GM12878 (cell line): ENCODE measurements at regions not wholly inside any gene's neighbourhood (a gene's known extent, or its start where the extent isn't known, plus 50 kb on each side); places are given as distances from the start of the nearest gene placed in this dataset.
"Not testable (repeated sequence)": the region's sequence is repeated elsewhere in the genome, so short reads cannot be mapped to it uniquely, and the experiment has no call there.

Source experiments
- ATAC-seq: fragments of 200-7000 bp; cut with Tn5 transposase; 3 replicates; pipeline ENCODE4 v1.9.1; 2020; ENCODE audit warnings: mild to moderate bottlenecking, moderate library complexity
- BruUV-seq: library from RNA; stranded (reverse); fragments of 400-500 nt; replicated peaks from 2 replicates; lab custom pipeline; 2021; lab: Mats Ljungman, UMichigan
- CTCF ChIA-PET: fragments of 300-600 bp; sonication (Branson Sonifier 250); formaldehyde crosslinking; extraction: SDS; loops from one replicate; lab custom pipeline; 2021; ENCODE audit warnings: inconsistent platforms; lab: Yijun Ruan, JAX
- POLR2A ChIA-PET: fragments of 350-600 bp; formaldehyde crosslinking; extraction: SDS; loops from one replicate; lab custom pipeline; 2021; ENCODE audit warnings: inconsistent platforms; lab: Charles Lee
- RAD21 ChIA-PET: fragments of 300-600 bp; sonication (Branson Sonifier 250); formaldehyde crosslinking; loops from one replicate; lab custom pipeline; 2023; ENCODE audit warnings: antibody characterized with exemption; ENCODE audit not compliant: unreplicated experiment; lab: Charles Lee
- SMC1A ChIA-PET: fragments of 300-600 bp; sonication (Branson Sonifier 250); formaldehyde crosslinking; loops from one replicate; lab custom pipeline; 2023; ENCODE audit not compliant: unreplicated experiment, uncharacterized antibody; lab: Charles Lee
- DNase-seq: peaks from one replicate; pipeline ENCODE4 v3.0.0-alpha.2; 2011; ENCODE audit warnings: low read depth, low spot score
- FAIRE-seq: peaks from 3 replicates; lab custom pipeline; 2011; peaks lifted over from hg19 to GRCh38; lab: Jason Lieb, UNC
- H2AFZ ChIP-seq: 2 replicates; pipeline ENCODE4 v1.6.0; 2011; ENCODE audit warnings: low read depth, low read length, control low read depth; ENCODE audit not compliant: control insufficient read depth
- H3K27ac ChIP-seq: 2 replicates; pipeline ENCODE4 v1.5.1; 2011; ENCODE audit warnings: control low read depth; ENCODE audit not compliant: control insufficient read depth, insufficient read depth
- H3K27me3 ChIP-seq, 2 experiments: replicated peaks in 1 of 2; 2 replicates each; pipeline versions ENCODE4 v1.6.0 to v1.6.1; 2011; ENCODE audit warnings: low read length in 1 of 2; ENCODE audit not compliant: control insufficient read depth in 2 of 2, insufficient read depth in 2 of 2
- H3K36me3 ChIP-seq, 2 experiments: 2 replicates each; pipeline ENCODE4 v1.5.1; 2011; ENCODE audit warnings: low read length in 1 of 2; ENCODE audit not compliant: control insufficient read depth in 2 of 2, insufficient read depth in 2 of 2
- H3K4me1 ChIP-seq: 2 replicates; pipeline ENCODE4 v1.6.1; 2011; ENCODE audit warnings: mild to moderate bottlenecking, low read length, moderate library complexity, mixed read lengths; ENCODE audit not compliant: control insufficient read depth, insufficient read depth
- H3K4me2 ChIP-seq: 2 replicates; pipeline ENCODE4 v1.6.0; 2011; ENCODE audit warnings: control low read depth; ENCODE audit not compliant: control insufficient read depth, insufficient read depth
- H3K4me3 ChIP-seq: fragments of 200-600 bp; sonication (generic); 2 replicates; pipeline ENCODE4 v1.5.1; 2016
- H3K79me2 ChIP-seq: 2 replicates; pipeline ENCODE4 v1.6.0; 2011; ENCODE audit warnings: low read length; ENCODE audit not compliant: control insufficient read depth, insufficient read depth
- H3K9ac ChIP-seq: 2 replicates; pipeline ENCODE4 v1.8.0; 2011; ENCODE audit warnings: low read length, control low read depth, mixed read lengths; ENCODE audit not compliant: control insufficient read depth, insufficient read depth
- H3K9me3 ChIP-seq: replicated peaks from 3 replicates; pipeline ENCODE4 v1.5.1; 2011; ENCODE audit warnings: mild to moderate bottlenecking, low read length; ENCODE audit not compliant: control insufficient read depth, insufficient read depth
- H4K20me1 ChIP-seq: 2 replicates; pipeline ENCODE4 v1.6.0; 2011; ENCODE audit not compliant: control insufficient read depth, insufficient read depth
- BCLAF1 ChIP-seq: fragments of 450-650 bp; IDR thresholded peaks from 2 replicates; pipeline ENCODE4 v1.6.1; 2017; ENCODE audit warnings: antibody characterized with exemption, mild to moderate bottlenecking, moderate library complexity
- EP300 ChIP-seq, 2 experiments: fragments of 150-350 bp in 1 of 2; IDR thresholded peaks; 2 replicates each; pipeline ENCODE4 v1.6.1; 2011 to 2012; ENCODE audit warnings: low read depth in 2 of 2, low read length in 2 of 2, borderline replicate concordance in 1 of 2, improper control_type of control experiment in 1 of 2, inconsistent platforms in 1 of 2; ENCODE audit not compliant: control insufficient read depth in 1 of 2
- NBN ChIP-seq: fragments of 450-650 bp; IDR thresholded peaks from 2 replicates; pipeline ENCODE4 v1.6.1; 2016
- NFYB ChIP-seq: IDR thresholded peaks from 2 replicates; pipeline ENCODE4 v1.6.1; 2011; ENCODE audit warnings: low read depth, mild to moderate bottlenecking, low read length, improper control_type of control experiment, moderate library complexity; ENCODE audit not compliant: insufficient read depth
- NKRF ChIP-seq: fragments of 450-650 bp; conservative IDR thresholded peaks from 2 replicates; pipeline ENCODE4 v1.6.1; 2017; ENCODE audit warnings: mild to moderate bottlenecking, moderate library complexity
- PAX5 ChIP-seq: IDR thresholded peaks from 2 replicates; pipeline ENCODE4 v1.6.1; 2011; ENCODE audit warnings: low read depth, low read length, borderline replicate concordance
- SKIL ChIP-seq: fragments of 450-650 bp; IDR thresholded peaks from 2 replicates; pipeline ENCODE4 v1.6.1; 2017; ENCODE audit warnings: mild to moderate bottlenecking, low read depth, inconsistent platforms; ENCODE audit not compliant: poor library complexity, severe bottlenecking
- SREBF2 ChIP-seq: IDR thresholded peaks from 2 replicates; pipeline ENCODE4 v1.6.1; 2012; ENCODE audit warnings: mild to moderate bottlenecking, low read length
- STAT1 ChIP-seq: fragments of 450-650 bp; conservative IDR thresholded peaks from 2 replicates; pipeline ENCODE4 v1.6.1; 2014; ENCODE audit warnings: antibody characterized with exemption, mild to moderate bottlenecking
- ZNF217 ChIP-seq: fragments of 450-650 bp; IDR thresholded peaks from 2 replicates; pipeline ENCODE4 v1.6.1; 2017; ENCODE audit warnings: antibody characterized with exemption, mild to moderate bottlenecking
- WGBS: methylation state at CpG from one replicate; pipeline ENCODE4 v1.1.6; 2016; ENCODE audit warnings: low lambda C conversion rate; ENCODE audit not compliant: insufficient replicate concordance, insufficient coverage; ENCODE audit errors: missing lambda C conversion rate; 5-methylcytosine and 5-hydroxymethylcytosine counted together
- in situ Hi-C: fragments of 300-500 bp; cut with MboI; formaldehyde crosslinking; loops from 9 replicates; pipeline ENCODE4 v1.14.3; 2018; ENCODE audit warnings: mixed read lengths
- intact Hi-C: fragments of 100-400 bp; cut with micrococcal nuclease; formaldehyde crosslinking; loops from one replicate; pipeline ENCODE4 v1.14.2; 2022; ENCODE audit not compliant: unreplicated experiment

- H3K4me2 ChIP-seq, ATAC-seq, H3K27me3 ChIP-seq, H4K20me1 ChIP-seq, in situ Hi-C loops, BruUV-seq, H3K27ac ChIP-seq, intact Hi-C loops, RAD21 ChIA-PET, POLR2A ChIA-PET, H3K4me3 ChIP-seq, H3K79me2 ChIP-seq, CTCF ChIA-PET, H3K9ac ChIP-seq, DNase-seq, H3K36me3 ChIP-seq, H3K9me3 ChIP-seq, FAIRE-seq, H2AFZ ChIP-seq, H3K4me1 ChIP-seq: not testable (repeated sequence)
- SMC1A ChIA-PET, result interaction anchor here (1.1 kb wide), 1 partner anchor 683 kb away, joined by 4 read pairs; no protein-coding TSS in a partner anchor
Observed at GRCh38 chr5:101040002-101040401, 136.9 kb upstream of the ST8SIA4 start.

- Histone ChIP-seq H3K4me2 (no peak overlapping the region), H2AFZ (no peak overlapping the region), H3K27me3 (no peaks in the 10 kb centered on the region), H3K36me3 (no peaks in the 10 kb centered on the region), H4K20me1 (no peaks in the 10 kb centered on the region), H3K9me3 (no peaks in the 10 kb centered on the region), H3K4me3 (no peak overlapping the region), H3K4me1 (no peaks in the 10 kb centered on the region), H3K9ac (no peak overlapping the region), H3K79me2 (no peaks in the 10 kb centered on the region), H3K27ac (no peak overlapping the region)
- WGBS, result 12% methylated on average over 4 of the region's 4 CpGs
- RAD21 ChIA-PET, result interaction anchor here (1.3 kb wide), 1 partner anchor 127 kb away, joined by 4 read pairs; no protein-coding TSS in a partner anchor
- POLR2A ChIA-PET, result no interaction called here
- DNase-seq (no peak), FAIRE-seq (no peak), ATAC-seq (no peak; the same call in 2 of the 3 replicates)
- CTCF ChIA-PET, result no interaction called here
- no TSS peak for BruUV-seq
- SMC1A ChIA-PET, result interaction anchor here (1.0 to 1.8 kb wide), 5 partner anchors 8 to 353 kb away, joined by 3 to 5 read pairs (median 4); no protein-coding TSS in a partner anchor
- in situ Hi-C loops, result no loop called here
- intact Hi-C loops, result no loop called here
- TF ChIP-seq STAT1 (no peak), EP300 (IDR thresholded peaks at IDR 0.05; ENCODE audit: borderline replicate concordance in 1 of 2, control insufficient read depth in 1 of 2, low read depth in 2 of 2, low read length in 2 of 2) (no peak), NBN (no peak), PAX5 (no peak), NFYB (no peak), SKIL (no peak), SREBF2 (no peak), ZNF217 (no peak), BCLAF1 (no peak), NKRF (no peak)
Observed at GRCh38 chr5:101036778-101037177, 133.7 kb upstream of the ST8SIA4 start.
